C4-2B (cell line): ENCODE measurements at regions not wholly inside any gene's neighbourhood (a gene's known extent, or its start where the extent isn't known, plus 50 kb on each side); places are given as distances from the start of the nearest gene placed in this dataset.

Source experiments
- CTCF ChIP-seq: fragments of 450-650 bp; conservative IDR thresholded peaks from 2 replicates; pipeline ENCODE4 v1.5.1; 2017; ENCODE audit warnings: mild to moderate bottlenecking
- ZFX ChIP-seq: fragments of 450-650 bp; IDR thresholded peaks from 2 replicates; pipeline ENCODE4 v1.6.1; 2017

- TF ChIP-seq CTCF (no peak), ZFX (no peak)
These were observed 98.2 kb upstream of the WSCD1 start for GRCh38 chr17:5971969-5972368.
